Neuron (in vitro differentiated cells): ENCODE measurements at regions not wholly inside any gene's neighbourhood (a gene's known extent, or its start where the extent isn't known, plus 50 kb on each side); places are given as distances from the start of the nearest gene placed in this dataset.
"Not testable (repeated sequence)": the region's sequence is repeated elsewhere in the genome, so short reads cannot be mapped to it uniquely, and the experiment has no call there.

Source experiments
- H2AFZ ChIP-seq: one replicate; pipeline ENCODE4 v1.6.1; 2013; ENCODE audit warnings: low read depth, mild to moderate bottlenecking, inconsistent platforms, low read length, moderate library complexity
- H3K27me3 ChIP-seq: one replicate; pipeline ENCODE4 v1.6.1; 2013; ENCODE audit warnings: low read length; ENCODE audit not compliant: insufficient read depth
- H3K36me3 ChIP-seq: one replicate; pipeline ENCODE4 v1.6.1; 2013; ENCODE audit warnings: low read length; ENCODE audit not compliant: insufficient read depth
- H3K4me1 ChIP-seq: one replicate; pipeline ENCODE4 v1.6.1; 2013; ENCODE audit warnings: low read length; ENCODE audit not compliant: insufficient read depth
- H3K4me3 ChIP-seq: 2 replicates; pipeline ENCODE4 v1.5.1; 2013; ENCODE audit warnings: mild to moderate bottlenecking, low read length, moderate library complexity
- H3K9me3 ChIP-seq: one replicate; pipeline ENCODE4 v1.6.1; 2013; ENCODE audit warnings: low read length

GRCh38 chr7:98762620-98763019 lies 107.2 kb downstream of the TMEM130 start:
- Histone ChIP-seq H2AFZ (no peak overlapping the region), H3K9me3 (no peaks in the 10 kb centered on the region), H3K27me3 (no peaks in the 10 kb centered on the region), H3K4me3 (no peak overlapping the region), H3K4me1 (no peaks in the 10 kb centered on the region), H3K36me3 (no peaks in the 10 kb centered on the region)

GRCh38 chr7:98763441-98763840 lies 106.4 kb downstream of the TMEM130 start:
- H3K4me1 ChIP-seq: no peaks in the 10 kb centered on the region
- H3K4me3 ChIP-seq: no peak overlapping the region
- H2AFZ ChIP-seq: no peak overlapping the region
- H3K27me3 ChIP-seq: no peaks in the 10 kb centered on the region
- H3K9me3 ChIP-seq: no peaks in the 10 kb centered on the region
- H3K36me3 ChIP-seq: no peaks in the 10 kb centered on the region

GRCh38 chr7:98764946-98765345 lies 104.9 kb downstream of the TMEM130 start:
- H3K36me3 ChIP-seq: no peaks in the 10 kb centered on the region
- H3K9me3 ChIP-seq: no peaks in the 10 kb centered on the region
- H3K27me3 ChIP-seq: no peaks in the 10 kb centered on the region
- H3K4me3 ChIP-seq: no peak overlapping the region
- no peak overlapping the region for H2AFZ ChIP-seq
- no peaks in the 10 kb centered on the region for H3K4me1 ChIP-seq

DNA sequence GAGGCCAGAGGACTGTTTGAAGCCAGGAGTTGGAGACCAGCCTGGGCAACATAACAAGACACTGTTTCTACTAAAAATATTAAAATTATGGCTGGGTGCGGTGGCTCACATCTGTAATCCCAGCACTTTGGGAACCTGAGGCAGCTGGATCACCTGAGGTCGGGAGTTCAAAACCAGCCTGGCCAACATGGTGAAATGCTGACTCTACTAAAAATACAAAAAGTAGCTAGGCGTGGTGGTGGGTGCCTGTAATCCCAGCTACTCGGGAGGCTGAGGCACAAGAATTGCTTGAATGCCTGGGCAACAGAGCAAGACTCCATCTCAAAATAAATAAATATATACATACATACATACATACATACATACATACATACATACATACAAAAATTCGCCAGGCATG lies 99.7 kb downstream of the TMEM130 start:
- peaks cover 18% of the 10 kb centered on the region for H3K4me1 ChIP-seq
- H2AFZ ChIP-seq, H3K27me3 ChIP-seq, H3K4me3 ChIP-seq, H3K36me3 ChIP-seq, H3K9me3 ChIP-seq: not testable (repeated sequence)

DNA sequence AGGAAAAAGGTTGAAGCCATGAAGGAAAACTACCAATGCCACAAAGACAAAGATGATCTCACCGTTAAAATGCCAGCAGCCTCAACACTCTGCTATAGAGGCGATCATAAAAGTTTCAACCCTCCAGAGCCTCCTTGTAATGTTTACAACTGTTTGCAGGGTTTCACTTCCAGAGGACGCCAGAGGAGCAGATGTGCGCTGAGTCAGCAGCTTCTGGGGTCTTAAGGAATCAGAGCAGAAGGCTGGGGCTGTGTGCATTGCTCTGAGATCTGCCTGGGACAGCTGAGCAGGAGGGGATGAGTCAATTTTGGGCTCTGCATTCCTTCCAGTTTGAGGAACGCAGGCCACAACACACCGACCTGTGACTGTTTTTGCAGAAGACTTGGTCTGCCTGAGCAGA lies 98.3 kb downstream of the TMEM130 start:
- Histone ChIP-seq H3K27me3 (no peaks in the 10 kb centered on the region), H3K4me3 (peak overlapping the region; percentile 32), H3K4me1 (peaks cover 18% of the 10 kb centered on the region), H2AFZ (peak overlapping the region; percentile 13), H3K9me3 (no peaks in the 10 kb centered on the region), H3K36me3 (no peaks in the 10 kb centered on the region)

GRCh38 chr7:98771941-98772603 lies 97.7 kb downstream of the TMEM130 start:
- Histone ChIP-seq H3K4me1 (peaks cover 18% of the 10 kb centered on the region), H3K4me3 (peak overlapping the region; percentile 32), H3K9me3 (no peaks in the 10 kb centered on the region), H3K27me3 (no peaks in the 10 kb centered on the region), H3K36me3 (no peaks in the 10 kb centered on the region), H2AFZ (peak overlapping the region; percentile 13)

DNA sequence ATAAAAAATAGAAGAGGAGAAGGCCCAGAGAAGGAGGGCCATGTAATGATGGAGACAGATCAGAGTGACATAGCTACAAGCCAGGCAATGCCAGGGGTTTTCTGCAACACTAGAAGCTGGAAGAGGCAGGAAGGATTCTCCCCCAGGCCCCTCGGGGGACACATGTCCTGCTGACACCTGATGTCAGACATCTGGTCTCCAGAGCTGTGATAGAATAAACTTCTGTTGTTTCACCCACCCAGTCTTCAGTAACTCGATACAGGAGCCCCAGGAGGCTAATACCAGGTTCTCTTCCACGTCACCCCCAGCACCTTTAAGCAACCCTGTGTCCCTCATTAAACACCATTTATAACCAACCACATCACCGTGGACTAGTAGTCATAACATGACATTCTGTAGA lies 94.9 kb downstream of the TMEM130 start:
- no peaks in the 10 kb centered on the region for H3K27me3 ChIP-seq
- no peaks in the 10 kb centered on the region for H3K36me3 ChIP-seq
- H2AFZ ChIP-seq: no peak overlapping the region
- peaks cover 18% of the 10 kb centered on the region for H3K4me1 ChIP-seq
- H3K9me3 ChIP-seq: no peaks in the 10 kb centered on the region
- H3K4me3 ChIP-seq: no peak overlapping the region

DNA sequence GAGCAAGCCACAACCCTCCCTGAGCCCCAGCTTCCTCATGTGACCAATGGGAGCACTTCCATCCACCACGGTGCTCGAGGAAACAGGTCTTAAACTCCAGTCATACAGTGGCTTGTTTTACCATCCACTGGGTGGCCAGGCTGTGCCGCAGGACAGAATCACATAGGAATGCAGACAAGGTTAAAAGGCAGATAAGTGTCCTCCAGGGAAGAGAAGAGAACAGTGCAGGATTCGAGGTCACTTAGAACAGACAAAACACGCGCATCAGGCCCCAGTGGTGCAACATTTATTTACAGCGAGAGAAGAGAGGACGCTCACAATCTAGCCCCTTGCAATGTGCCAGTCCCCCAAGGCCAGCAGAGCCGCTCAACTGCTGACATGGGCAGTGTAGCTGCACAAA lies 92.8 kb downstream of the TMEM130 start:
- no peak overlapping the region for H3K4me3 ChIP-seq
- H3K36me3 ChIP-seq: no peaks in the 10 kb centered on the region
- peaks cover 6% of the 10 kb centered on the region for H3K4me1 ChIP-seq
- peaks cover 3% of the 10 kb centered on the region for H3K27me3 ChIP-seq
- no peak overlapping the region for H2AFZ ChIP-seq
- H3K9me3 ChIP-seq: no peaks in the 10 kb centered on the region

DNA sequence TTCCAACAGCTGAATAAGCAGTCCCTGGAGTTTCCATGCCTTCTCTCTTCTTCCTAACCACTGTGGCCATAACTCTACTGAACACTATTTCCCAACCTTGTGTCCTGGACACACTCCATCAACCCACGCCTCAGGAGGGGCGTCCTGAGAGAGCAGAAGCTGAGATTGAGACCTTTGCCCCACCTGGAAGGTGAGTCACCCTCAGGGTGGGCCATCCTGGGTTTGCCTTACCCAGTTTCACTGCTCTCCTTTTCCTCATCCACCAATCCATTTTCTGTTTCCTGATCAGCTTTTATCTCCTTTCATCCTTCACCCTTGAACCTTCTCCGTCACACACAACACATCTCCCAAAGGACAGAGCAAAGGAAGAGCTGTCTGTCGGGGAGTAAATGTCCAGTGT lies 91.4 kb downstream of the TMEM130 start:
- Histone ChIP-seq H2AFZ (no peak overlapping the region), H3K27me3 (peaks cover 3% of the 10 kb centered on the region), H3K4me3 (no peak overlapping the region), H3K4me1 (no peaks in the 10 kb centered on the region), H3K36me3 (no peaks in the 10 kb centered on the region), H3K9me3 (no peaks in the 10 kb centered on the region)

GRCh38 chr7:98779800-98780587 lies 89.8 kb downstream of the TMEM130 start:
- H3K9me3 ChIP-seq: no peaks in the 10 kb centered on the region
- no peak overlapping the region for H3K4me3 ChIP-seq
- H3K36me3 ChIP-seq: no peaks in the 10 kb centered on the region
- peaks cover 3% of the 10 kb centered on the region for H3K27me3 ChIP-seq
- H3K4me1 ChIP-seq: no peaks in the 10 kb centered on the region
- no peak overlapping the region for H2AFZ ChIP-seq

- Histone ChIP-seq H3K36me3 (no peaks in the 10 kb centered on the region), H2AFZ (no peak overlapping the region), H3K4me3 (no peak overlapping the region), H3K9me3 (no peaks in the 10 kb centered on the region), H3K4me1 (no peaks in the 10 kb centered on the region), H3K27me3 (peaks cover 3% of the 10 kb centered on the region)
Measured at GRCh38 chr7:98784216-98784785, 85.5 kb downstream of the TMEM130 start.

GRCh38 chr7:98785929-98786571 lies 83.8 kb downstream of the TMEM130 start:
- H2AFZ ChIP-seq: no peak overlapping the region
- H3K4me3 ChIP-seq: no peak overlapping the region
- peaks cover under 1% of the 10 kb centered on the region for H3K27me3 ChIP-seq
- no peaks in the 10 kb centered on the region for H3K4me1 ChIP-seq
- H3K36me3 ChIP-seq: no peaks in the 10 kb centered on the region
- no peaks in the 10 kb centered on the region for H3K9me3 ChIP-seq

DNA sequence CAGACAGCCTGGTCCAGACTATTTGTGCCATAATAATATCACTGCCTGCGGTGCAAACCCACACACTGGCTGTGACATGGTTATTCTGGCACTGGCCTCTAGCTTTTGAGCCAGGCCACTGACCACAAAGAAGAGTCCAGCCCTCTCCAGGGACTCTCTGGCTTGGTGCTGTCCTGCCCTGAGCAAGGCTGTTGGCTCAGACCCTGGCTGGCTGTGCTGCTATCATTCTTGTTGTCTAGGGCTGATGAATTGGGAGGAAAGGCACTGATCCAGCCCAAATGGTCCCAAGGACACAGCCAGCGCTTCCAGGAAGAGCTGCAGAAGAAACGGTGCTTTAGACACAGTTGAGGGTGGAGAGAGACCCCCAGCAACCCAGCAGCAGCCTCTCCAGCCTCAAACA lies 80.8 kb downstream of the TMEM130 start:
- no peak overlapping the region for H3K4me3 ChIP-seq
- no peaks in the 10 kb centered on the region for H3K9me3 ChIP-seq
- no peaks in the 10 kb centered on the region for H3K36me3 ChIP-seq
- H2AFZ ChIP-seq: no peak overlapping the region
- H3K27me3 ChIP-seq: no peaks in the 10 kb centered on the region
- no peaks in the 10 kb centered on the region for H3K4me1 ChIP-seq
